ENCODE measurements at regions not wholly inside any gene's neighbourhood (a gene's known extent, or its start where the extent isn't known, plus 50 kb on each side); places are given as distances from the start of the nearest gene placed in this dataset.

DNA sequence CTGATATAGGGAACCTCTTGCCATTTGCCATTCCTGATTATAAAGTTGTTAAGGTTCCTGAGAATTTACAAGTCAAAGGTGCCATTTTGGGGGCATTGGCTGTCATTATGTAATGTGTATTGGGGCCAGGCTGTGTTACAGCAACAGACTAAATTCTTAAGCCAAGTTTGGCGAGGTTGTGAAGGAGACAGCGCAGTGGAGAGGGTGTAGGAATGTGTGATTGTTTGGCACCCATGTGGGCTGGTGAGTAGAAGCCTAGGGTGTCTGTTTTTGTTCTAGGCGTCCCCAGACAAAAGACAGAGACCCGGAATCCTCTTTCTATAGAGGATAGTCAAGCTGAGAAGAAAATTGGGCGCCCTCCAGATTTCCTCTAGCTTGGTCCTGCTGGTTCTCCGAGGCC lies 2535.3 kb downstream of the PCDH7 start:
- TF ChIP-seq, protein P1, sequence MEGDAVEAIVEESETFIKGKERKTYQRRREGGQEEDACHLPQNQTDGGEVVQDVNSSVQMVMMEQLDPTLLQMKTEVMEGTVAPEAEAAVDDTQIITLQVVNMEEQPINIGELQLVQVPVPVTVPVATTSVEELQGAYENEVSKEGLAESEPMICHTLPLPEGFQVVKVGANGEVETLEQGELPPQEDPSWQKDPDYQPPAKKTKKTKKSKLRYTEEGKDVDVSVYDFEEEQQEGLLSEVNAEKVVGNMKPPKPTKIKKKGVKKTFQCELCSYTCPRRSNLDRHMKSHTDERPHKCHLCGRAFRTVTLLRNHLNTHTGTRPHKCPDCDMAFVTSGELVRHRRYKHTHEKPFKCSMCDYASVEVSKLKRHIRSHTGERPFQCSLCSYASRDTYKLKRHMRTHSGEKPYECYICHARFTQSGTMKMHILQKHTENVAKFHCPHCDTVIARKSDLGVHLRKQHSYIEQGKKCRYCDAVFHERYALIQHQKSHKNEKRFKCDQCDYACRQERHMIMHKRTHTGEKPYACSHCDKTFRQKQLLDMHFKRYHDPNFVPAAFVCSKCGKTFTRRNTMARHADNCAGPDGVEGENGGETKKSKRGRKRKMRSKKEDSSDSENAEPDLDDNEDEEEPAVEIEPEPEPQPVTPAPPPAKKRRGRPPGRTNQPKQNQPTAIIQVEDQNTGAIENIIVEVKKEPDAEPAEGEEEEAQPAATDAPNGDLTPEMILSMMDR (conservative IDR thresholded peaks at IDR 0.05; ENCODE audit: low read length) = no peak
- TF ChIP-seq EZH2phosphoT487 (IDR thresholded peaks at IDR 0.05; ENCODE audit: borderline replicate concordance) = no peak

Measured in Loucy (cell line).